ENCODE measurements at regions not wholly inside any gene's neighbourhood (a gene's known extent, or its start where the extent isn't known, plus 50 kb on each side); places are given as distances from the start of the nearest gene placed in this dataset.

DNA sequence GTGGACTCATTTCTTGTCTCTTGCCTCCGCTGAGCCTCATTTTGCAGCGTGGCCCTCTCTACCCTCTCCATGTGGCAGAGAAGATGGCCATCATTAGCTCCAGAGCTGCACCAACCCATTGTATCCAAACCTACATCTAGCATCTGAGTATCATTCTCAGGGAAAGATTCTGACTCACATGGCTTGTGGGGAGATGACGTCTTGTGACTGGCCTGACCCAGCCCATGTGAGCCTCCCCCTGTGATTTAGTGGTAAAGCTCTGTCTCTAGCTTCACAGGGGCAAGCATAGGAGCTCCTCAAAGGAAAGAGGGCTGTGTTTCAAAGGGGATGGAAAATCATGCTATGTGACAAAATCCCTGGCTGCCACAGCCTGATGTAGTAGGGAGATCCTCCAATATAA, 87.4 kb upstream of the RBMS1 start:
- no peak overlapping the region for H3K9ac ChIP-seq (ENCODE audit: low read length in 3 of 3)
- no peak for DNase-seq
- FAIRE-seq: no peak
- TF ChIP-seq, protein P1, sequence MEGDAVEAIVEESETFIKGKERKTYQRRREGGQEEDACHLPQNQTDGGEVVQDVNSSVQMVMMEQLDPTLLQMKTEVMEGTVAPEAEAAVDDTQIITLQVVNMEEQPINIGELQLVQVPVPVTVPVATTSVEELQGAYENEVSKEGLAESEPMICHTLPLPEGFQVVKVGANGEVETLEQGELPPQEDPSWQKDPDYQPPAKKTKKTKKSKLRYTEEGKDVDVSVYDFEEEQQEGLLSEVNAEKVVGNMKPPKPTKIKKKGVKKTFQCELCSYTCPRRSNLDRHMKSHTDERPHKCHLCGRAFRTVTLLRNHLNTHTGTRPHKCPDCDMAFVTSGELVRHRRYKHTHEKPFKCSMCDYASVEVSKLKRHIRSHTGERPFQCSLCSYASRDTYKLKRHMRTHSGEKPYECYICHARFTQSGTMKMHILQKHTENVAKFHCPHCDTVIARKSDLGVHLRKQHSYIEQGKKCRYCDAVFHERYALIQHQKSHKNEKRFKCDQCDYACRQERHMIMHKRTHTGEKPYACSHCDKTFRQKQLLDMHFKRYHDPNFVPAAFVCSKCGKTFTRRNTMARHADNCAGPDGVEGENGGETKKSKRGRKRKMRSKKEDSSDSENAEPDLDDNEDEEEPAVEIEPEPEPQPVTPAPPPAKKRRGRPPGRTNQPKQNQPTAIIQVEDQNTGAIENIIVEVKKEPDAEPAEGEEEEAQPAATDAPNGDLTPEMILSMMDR (IDR thresholded peaks at IDR 0.05; ENCODE audit: borderline replicate concordance, extremely low read depth, insufficient read depth): no peak
- H3K4me3 ChIP-seq (ENCODE audit: low read length in 3 of 3): no peak overlapping the region
- peaks cover 6 to 20% (median 19%) of the 10 kb centered on the region in 3 donors for H3K4me1 ChIP-seq (ENCODE audit: control insufficient read depth in 2 of 3, insufficient read depth in 2 of 3, low read depth in 1 of 3, low read length in 3 of 3)
- no peaks in the 10 kb centered on the region for H3K36me3 ChIP-seq (ENCODE audit: control insufficient read depth in 2 of 3, insufficient read depth in 3 of 3, low read length in 3 of 3)
- intact Hi-C loops (cut with DNase I): no loop called here
- no peaks in the 10 kb centered on the region for H3K9me3 ChIP-seq (ENCODE audit: control insufficient read depth in 2 of 3, insufficient read depth in 1 of 3, low read length in 3 of 3)
- H3K27me3 ChIP-seq (ENCODE audit: control insufficient read depth, insufficient read depth, low read length): no peaks in the 10 kb centered on the region
- no peak overlapping the region for H3K27ac ChIP-seq (ENCODE audit: low read depth in 2 of 2, low read length in 2 of 2)

- H3K36me3 ChIP-seq (ENCODE audit: control insufficient read depth in 2 of 3, insufficient read depth in 3 of 3, low read length in 3 of 3): no peaks in the 10 kb centered on the region
- FAIRE-seq: no peak
Measured at GRCh38 chr2:160581448-160581847, 87.8 kb upstream of the RBMS1 start.

DNA sequence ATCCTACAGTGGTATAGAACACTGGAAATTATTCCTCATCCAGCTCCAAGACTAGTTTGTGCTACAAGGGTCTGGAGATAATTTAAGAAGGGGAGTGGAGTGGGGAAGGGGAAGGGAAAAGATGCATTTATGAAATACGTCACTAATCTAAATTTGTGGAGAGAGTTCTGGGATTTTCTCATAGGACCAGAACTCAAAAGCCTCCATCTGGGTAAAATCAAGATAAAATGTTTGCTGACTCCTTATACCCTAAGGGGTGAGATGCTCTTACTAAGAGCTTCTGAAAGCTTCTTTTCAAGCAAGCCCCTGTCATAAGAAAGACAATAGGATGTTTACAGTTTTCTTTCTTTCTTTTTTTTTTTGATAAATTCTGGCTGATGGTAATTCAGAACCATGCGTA, 88.5 kb upstream of the RBMS1 start:
- no peak overlapping the region for H3K9ac ChIP-seq (ENCODE audit: low read length in 3 of 3)
- peak overlapping the region in 1 of 2 donors; percentile 5 for H3K27ac ChIP-seq (ENCODE audit: low read depth in 2 of 2, low read length in 2 of 2)
- no peak for DNase-seq
- intact Hi-C loops (cut with DNase I): no loop called here
- H3K36me3 ChIP-seq (ENCODE audit: control insufficient read depth in 2 of 3, insufficient read depth in 3 of 3, low read length in 3 of 3): no peaks in the 10 kb centered on the region
- no peak for FAIRE-seq
- H3K4me1 ChIP-seq (ENCODE audit: control insufficient read depth in 2 of 3, insufficient read depth in 2 of 3, low read depth in 1 of 3, low read length in 3 of 3): peaks cover 6 to 20% (median 19%) of the 10 kb centered on the region in 3 donors
- TF ChIP-seq, protein P1 (IDR thresholded peaks at IDR 0.05; ENCODE audit: borderline replicate concordance, extremely low read depth, insufficient read depth): no peak
- no peaks in the 10 kb centered on the region for H3K9me3 ChIP-seq (ENCODE audit: control insufficient read depth in 2 of 3, insufficient read depth in 1 of 3, low read length in 3 of 3)
- H3K4me3 ChIP-seq (ENCODE audit: low read length in 3 of 3): no peak overlapping the region
- H3K27me3 ChIP-seq (ENCODE audit: control insufficient read depth, insufficient read depth, low read length): no peaks in the 10 kb centered on the region

More at GRCh38 chr2:160581448-160581847, 87.8 kb upstream of the RBMS1 start:
- intact Hi-C loops (cut with DNase I): no loop called here
- H3K9me3 ChIP-seq (ENCODE audit: control insufficient read depth in 2 of 3, insufficient read depth in 1 of 3, low read length in 3 of 3): no peaks in the 10 kb centered on the region
- no peaks in the 10 kb centered on the region for H3K27me3 ChIP-seq (ENCODE audit: control insufficient read depth, insufficient read depth, low read length)
- DNase-seq: no peak
- TF ChIP-seq, protein P1 (IDR thresholded peaks at IDR 0.05; ENCODE audit: borderline replicate concordance, extremely low read depth, insufficient read depth): no peak
- H3K4me1 ChIP-seq (ENCODE audit: control insufficient read depth in 2 of 3, insufficient read depth in 2 of 3, low read depth in 1 of 3, low read length in 3 of 3): peaks cover 6 to 20% (median 19%) of the 10 kb centered on the region in 3 donors
- H3K4me3 ChIP-seq (ENCODE audit: low read length in 3 of 3): no peak overlapping the region
- no peak overlapping the region for H3K9ac ChIP-seq (ENCODE audit: low read length in 3 of 3)
- H3K27ac ChIP-seq (ENCODE audit: low read depth in 2 of 2, low read length in 2 of 2): no peak overlapping the region
